Left forelimb (tissue), 1 donor: ENCODE measurements at regions not wholly inside any gene's neighbourhood (a gene's known extent, or its start where the extent isn't known, plus 50 kb on each side); places are given as distances from the start of the nearest gene placed in this dataset.
A peak's percentile ranks its signal among the peaks of the same experiment; 100 is the strongest.

ENCODE experiments used
- DNase-seq: peaks from one replicate; pipeline ENCODE4 v3.0.0-alpha.2; 2018; ENCODE audit warnings: low spot score

- no peak for DNase-seq
These were observed 102.7 kb upstream of the CD180 start for GRCh38 chr5:67299231-67299735.

DNA sequence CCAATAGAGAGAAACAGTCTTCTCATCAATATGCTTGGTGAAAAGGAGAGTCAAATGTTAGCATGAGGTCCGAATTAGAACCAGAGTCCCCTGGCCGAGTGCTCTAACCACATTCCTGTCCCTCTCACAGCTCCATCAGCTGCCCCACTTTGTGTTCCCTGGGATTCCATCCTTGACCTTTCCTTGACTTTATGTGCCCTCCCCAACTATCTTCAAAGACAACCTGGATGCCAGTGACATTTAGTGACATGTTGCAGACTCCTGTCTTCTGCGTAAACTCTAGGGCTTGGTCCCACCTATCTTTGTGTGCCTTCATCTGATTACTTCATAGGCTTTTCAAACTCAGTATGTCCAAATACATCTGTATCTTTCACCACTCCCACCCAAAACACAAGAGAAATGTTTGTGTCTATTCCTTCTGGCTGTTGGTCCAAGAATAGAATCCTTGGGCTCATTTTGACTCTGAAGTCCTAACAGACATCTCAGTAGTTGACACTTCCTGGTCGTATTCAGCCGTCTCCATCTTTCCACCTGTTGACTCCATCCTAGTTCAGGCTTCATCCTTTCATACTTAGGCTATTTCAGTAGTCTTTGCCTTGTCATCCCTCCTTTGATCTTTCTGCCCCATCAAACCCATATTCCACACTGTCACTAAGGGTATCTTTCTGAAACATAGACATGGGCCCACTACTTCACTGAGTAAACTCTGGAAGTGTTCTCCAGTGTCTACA is 101.4 kb upstream of the CD180 start:
- no peak for DNase-seq

DNA sequence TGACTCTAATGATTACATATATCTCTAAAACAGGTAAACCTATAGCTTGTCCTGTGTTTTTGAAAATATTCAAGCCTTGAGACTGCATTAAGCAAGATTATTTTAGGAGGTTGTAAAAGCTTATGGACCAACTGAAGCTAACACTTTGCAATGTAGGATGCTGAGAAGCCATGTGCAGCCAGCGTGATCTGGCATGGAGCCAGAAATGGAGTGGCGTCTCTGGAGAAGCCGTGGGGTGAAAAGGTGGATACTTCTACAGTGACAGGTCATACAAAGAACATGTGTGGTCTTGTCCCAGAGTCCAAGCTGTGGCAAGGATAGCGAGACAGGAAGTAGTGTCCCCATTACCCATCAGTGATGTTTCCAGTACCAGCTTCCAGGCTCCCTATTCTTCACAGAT is 100.8 kb upstream of the CD180 start:
- DNase-seq = no peak

- no peak for DNase-seq
These were observed 97.8 kb upstream of the CD180 start for GRCh38 chr5:67294266-67294938.

DNA sequence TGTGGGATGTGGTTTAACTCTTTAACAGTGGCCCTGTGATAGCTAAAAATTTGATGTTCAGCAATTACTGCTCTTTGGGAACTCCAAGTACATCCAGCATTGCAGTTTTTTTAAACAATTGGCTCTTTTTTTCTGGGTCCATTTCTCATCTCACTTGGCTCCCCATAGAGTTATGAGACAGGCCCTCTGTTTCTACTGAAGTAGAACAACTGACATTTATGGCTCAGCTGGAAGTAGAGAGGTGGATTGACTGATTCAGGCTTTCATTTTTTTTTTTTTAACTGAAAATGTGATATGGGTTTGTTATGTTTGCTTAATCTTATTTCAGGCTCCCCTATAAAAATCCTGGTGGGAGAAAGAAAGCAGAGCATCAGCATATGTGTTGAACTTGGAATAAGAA is 96.6 kb upstream of the CD180 start:
- no peak for DNase-seq

GRCh38 chr5:67292201-67292940 is 95.8 kb upstream of the CD180 start:
- DNase-seq = no peak

GRCh38 chr5:67291671-67292070 is 95.1 kb upstream of the CD180 start:
- DNase-seq = no peak

GRCh38 chr5:67291066-67291465 is 94.5 kb upstream of the CD180 start:
- DNase-seq = no peak

GRCh38 chr5:67290655-67291054 is 94.1 kb upstream of the CD180 start:
- DNase-seq = no peak

DNA sequence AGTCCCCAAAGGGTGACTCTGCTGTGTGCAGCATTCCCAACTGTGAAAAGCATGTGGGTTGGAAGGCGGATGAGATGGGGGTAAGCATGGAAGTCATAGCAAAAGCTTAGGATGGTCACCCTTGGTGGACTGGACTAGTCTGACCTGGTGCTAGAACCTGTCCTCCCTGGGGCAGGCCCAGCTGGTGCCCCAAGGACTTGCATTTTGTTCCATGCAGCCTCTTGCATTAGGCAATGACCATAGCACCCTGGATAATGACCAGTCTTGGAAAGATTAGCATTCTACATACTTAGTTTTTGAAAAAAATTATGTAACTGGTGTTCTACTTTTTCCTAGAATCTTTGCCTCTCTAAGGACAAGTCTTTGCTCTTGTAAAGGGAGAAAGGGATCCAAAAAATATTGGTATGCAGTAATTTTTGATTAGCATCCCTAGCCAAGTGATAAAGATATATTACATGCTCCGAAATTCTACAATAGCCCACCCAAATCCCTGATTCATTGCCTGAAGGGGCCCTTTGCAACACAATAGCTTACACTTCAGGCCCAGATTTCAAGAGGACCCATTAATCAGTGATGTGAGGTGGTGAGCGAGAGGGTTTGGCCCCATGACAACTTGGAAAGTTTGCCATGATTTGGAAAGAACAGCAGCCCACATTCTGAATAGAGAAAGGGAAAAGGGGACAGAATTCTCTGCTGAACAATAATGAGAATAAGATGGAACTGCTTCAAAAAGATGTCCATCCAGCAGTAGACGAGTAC is 93.3 kb upstream of the CD180 start:
- no peak for DNase-seq

- no peak for DNase-seq
These were observed 91.1 kb upstream of the CD180 start for GRCh38 chr5:67287510-67288268.

DNA sequence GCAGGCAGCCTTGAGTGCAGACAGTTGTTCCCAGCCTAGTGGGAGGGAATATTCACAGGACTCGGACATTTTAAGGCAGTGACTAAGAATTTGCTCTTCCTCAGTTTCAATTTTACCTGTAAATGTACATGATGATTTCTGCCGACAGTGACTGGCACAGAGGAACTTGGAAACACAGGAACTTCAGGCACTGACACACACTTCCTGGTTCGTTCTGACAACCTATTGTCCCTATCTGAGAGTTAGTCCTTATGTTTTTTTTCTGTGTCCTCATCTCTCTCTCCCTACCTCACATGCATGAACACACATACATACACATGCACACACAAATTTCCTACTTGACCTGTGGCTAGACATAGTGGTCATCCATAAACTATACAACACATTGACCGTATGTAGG is 89.4 kb upstream of the CD180 start:
- no peak for DNase-seq

DNA sequence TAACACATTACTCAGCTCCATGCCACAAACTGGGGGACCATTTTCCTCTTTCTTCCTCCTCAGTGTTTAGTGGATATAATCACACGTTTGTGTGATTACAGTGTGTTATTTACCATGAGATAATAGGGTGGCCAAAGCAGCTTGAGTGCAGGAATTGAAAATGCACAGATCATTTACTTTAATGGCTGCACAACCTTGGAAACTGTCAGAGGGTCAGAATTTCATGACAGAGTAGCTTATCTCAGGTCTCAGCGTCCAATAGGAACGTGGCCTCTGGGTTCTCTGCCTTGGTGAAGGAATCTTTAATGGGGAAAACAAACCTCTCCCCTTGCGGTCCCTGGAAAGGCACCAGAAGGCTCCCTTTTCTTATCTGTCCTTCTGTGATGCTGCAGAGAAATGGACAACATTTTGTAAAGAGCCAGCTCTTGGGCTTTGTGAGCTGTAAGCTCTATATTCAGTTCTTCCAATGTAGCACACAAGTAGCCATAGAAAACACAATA is 87.4 kb upstream of the CD180 start:
- no peak for DNase-seq

DNA sequence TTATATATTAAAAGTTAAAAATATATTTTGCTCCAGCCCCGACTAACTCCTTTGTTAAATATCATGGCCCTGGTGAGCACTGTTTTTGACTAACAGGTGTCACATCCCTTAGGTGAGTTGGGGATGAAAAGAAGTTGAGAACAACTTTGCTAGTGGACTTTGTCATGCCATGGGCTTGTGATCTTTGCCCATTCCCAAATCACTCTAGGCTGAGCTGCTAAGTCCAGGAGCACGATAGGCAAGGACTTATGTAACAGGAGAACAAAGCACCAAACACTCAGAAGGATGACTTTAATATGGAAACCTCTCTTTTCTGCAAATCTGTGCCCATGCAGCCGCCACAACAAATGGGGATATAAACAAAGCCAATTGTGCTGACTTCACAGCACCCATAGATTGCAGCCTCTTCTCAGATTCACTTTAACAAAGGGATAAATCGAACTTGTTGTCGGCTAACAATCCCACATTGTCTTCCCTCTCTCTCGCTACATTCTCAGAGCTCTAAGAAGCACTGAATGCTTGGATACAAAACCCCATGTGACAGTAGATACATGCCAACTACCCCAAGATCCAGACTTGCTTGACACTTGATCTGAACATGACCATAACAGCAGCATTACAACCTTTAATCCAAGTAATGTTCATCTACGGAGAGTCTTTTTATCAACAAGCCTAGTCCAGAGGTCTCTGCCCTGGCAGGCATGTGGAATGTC is 86.8 kb upstream of the CD180 start:
- DNase-seq = no peak

DNA sequence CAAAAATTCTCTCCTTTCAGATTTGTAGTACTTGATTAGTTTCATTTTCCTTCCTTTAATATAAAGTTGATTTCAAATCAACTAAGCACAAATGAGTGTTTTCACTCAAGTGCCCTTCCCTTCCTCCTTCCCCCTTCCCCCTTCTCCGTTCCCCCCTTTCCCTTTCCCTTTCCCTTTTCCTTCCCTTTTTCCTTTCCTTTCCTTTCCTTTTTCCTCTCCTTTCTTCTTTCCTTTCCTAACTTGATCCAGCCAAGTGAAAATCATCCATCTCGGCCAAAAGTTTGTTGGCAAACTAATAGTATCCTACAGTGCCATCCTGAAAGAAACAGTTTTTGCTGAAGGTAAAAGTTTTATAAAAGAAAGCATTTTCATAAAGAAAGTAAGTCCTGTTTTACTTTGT is 85.3 kb upstream of the CD180 start:
- no peak for DNase-seq

DNA sequence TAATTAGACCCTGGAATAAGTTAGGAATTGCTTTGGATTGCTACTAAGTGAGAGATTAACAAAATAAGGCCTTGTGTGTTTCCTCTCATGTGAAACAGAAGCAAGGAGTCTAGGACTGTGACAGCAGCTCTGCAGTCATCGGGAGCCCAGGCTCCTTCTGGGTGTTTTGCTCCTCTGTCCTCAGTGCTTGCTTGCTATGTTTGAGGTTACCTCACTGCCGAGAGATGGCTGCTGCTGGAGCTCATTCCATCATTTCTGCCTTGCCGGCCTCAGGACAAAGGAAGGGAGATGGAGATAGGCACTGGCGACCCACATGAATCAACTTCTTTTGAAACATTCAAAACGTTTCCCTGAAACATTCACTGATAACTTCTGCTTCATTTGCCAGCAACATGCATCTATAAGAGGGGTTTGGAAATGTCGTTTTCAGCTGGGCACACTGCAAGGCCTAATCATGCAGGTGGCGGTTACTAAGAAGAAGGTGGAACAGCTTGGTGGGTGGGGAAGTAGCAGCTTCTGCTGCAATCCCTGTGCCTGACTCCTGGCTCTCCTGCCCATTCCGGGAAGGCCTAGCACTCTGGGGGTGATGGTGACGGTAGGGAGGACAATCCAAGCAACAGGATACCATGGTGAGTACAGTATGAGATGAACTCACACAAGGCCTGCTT is 77.2 kb upstream of the CD180 start:
- no peak for DNase-seq

GRCh38 chr5:67272453-67273130 is 76.0 kb upstream of the CD180 start:
- DNase-seq = no peak

DNA sequence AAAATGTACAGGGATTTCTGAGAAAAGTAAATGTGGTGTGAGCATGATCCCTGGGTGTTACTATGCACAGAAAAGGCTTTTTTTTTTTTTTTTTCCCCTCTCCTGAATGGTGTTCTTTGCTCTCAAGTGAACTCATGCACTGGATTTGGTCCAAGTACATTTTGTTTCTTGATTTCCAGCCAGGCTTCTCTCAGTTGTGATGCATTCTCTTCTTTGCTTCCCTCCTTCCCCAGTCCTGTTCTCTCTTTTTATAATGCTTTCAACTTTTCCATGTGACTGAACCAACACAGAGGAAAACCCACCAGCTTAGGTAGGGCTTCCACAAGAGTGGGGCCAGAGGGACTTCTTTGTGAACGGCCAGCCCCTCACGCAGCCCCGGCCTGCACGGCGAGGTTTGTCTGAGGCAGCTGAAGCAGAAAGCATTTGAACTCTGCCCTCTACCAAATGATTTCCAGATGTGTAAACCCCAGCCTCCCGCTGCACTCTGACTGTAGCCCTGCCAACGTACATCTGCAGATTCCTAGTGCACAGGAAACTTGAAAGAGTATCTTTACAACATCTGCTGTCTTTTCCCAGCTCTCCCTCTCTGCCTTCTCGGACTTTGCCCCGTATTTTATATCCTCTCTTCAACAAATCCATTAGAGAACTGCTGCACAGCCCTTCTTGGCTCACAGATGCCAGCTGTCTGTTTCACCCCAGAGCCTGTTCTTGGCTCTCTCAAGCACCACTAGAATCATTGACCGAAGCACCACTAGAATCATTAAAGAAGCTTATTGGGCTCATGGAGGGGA is 71.8 kb upstream of the CD180 start:
- DNase-seq = peak; percentile 92
